ENCODE measurements at regions not wholly inside any gene's neighbourhood (a gene's known extent, or its start where the extent isn't known, plus 50 kb on each side); places are given as distances from the start of the nearest gene placed in this dataset.
A peak's percentile ranks its signal among the peaks of the same experiment; 100 is the strongest.

DNA sequence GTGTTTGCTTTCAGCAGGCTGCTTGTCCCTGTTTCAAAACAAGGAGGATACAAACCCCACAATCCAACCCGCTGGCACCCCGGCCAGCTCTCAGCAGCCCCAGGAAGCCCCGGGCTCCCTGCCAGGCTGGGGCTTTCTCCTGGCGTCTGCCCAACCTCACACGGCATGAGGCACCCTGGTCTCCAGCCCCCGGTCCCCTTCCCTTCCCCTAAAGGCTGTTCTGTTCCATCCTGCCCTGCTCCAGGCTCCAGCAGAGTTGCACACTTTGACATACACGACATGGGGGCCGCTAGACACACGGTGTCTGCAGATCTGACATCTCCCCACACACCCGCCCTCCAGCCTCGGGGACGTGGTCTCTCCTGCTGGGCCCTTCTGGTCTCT, 107.7 kb upstream of the ADRA2C start:
- DNase-seq: no peak
- in situ Hi-C loops (cut with HindIII; ENCODE audit: low pct_ligation_motif_present, low pct_unique_long_range_greater_than_20kb, low sequenced_read_pairs): no loop called here

DNA sequence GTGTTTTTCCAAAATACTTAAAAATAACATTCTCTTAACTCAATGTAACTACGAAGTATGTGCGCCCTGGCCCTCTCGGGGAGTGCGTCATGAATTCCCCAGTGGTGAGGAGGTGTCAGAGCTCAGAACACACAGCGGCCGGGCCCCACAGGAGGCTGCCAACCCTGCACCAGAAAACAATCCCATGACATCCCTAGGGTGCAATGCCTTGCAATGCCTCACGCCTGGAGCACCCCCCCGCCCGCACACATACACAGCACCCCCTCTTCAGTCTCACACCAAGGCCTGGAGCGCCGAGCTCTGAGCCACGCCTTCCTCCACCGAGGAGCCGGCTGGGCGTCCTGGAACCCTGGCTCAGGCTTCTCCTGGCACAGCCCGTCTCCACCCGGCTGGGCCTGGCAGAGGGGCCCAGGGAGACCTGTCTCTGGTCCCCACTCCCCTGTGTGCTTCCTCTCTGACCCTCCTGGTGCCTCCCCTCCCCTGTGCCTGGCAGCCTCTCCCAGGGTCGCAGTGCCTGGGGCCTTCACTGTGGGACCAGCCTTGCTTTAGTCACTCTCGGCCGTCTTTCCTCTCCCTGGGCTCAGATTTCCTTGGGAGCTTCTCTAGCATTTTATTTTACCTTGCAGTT, 108.2 kb upstream of the ADRA2C start:
- DNase-seq: no peak
- in situ Hi-C loops (cut with HindIII; ENCODE audit: low pct_ligation_motif_present, low pct_unique_long_range_greater_than_20kb, low sequenced_read_pairs): no loop called here

DNA sequence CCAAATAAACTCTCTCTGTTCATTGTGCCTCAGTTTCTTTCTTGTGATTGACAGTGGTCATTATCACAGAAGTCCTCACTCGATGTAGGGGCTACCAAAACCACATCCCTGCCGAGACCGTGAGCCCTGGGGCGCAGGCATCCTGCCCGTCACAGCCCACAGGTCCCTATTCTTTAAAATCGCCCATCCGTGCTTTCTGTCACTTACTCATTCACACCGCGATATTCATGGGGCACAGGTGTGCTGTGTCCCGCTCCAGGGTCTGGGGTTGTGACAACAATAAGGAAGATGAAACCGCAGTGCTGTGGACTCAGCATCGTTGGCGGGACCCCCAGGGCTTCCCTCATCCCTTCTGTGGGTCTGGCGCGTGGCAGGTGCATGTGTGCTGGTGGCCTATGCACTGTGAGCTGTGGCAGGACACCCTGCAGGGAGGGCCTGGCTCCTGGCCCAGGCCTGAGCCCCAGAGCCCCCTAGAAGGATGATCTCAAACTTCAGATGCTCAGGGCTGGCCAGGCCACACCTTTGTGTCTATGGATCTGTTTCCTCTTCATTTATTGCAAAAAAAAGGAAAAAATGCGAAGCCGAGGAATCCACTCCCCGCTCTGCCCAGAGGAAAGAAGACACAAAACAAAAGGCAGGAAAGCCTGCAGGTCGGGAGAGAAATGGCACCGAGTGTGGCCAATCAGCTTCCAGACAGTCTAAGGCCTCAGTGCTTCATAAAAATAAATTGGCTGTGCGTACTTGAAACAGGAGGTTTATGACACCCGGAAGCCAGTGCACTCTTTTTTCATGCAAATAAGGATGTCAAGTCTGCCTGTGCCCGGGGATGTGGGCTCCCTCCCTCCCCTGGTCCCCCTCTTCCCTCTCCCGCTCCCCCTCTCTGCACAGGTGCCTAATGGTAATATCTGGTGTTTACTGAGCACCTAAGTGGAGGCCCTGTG, 109.5 kb upstream of the ADRA2C start:
- no peak for DNase-seq
- in situ Hi-C loops (cut with HindIII; ENCODE audit: low pct_ligation_motif_present, low pct_unique_long_range_greater_than_20kb, low sequenced_read_pairs): no loop called here

DNA sequence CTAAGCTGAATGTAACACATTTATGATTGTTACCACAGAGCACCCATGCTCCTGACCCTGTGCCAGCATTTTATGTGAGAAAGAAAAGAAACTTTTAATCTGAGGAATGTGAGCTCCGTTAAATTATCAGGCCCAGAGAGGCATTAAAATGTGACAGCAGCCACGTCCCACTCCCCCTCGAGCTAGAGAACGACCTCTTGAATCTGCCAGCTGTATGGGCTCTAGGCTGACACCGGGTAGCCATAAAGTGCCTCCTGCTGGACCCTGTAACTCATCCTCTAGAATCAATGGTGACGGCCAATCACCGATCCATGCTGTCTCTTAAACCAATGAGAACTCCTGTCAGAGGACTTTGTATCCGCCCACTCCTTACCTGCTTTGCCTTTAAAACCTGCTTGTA, 110.2 kb upstream of the ADRA2C start:
- in situ Hi-C loops (cut with HindIII; ENCODE audit: low pct_ligation_motif_present, low pct_unique_long_range_greater_than_20kb, low sequenced_read_pairs): no loop called here
- no peak for DNase-seq

DNA sequence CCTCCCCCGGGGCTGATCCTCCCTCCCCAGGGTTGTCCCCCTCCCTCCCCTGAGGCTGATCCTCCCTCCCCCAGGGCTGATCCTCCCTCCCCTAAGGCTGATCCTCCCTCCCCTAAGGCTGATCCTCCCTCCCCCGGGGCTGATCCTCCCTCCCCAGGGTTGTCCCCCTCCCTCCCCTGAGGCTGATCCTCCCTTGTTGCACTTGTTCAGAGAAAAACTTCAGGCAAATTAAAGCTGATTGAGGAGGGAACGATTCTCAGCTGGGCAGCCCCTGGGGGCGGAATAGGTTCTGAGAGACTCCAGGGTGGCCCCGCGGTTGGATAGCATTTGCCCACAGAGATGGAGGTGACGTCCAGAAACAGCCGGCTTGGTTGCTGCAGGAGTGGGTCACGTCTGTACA, 110.7 kb upstream of the ADRA2C start:
- in situ Hi-C loops (cut with HindIII; ENCODE audit: low pct_ligation_motif_present, low pct_unique_long_range_greater_than_20kb, low sequenced_read_pairs): no loop called here
- DNase-seq: no peak

DNA sequence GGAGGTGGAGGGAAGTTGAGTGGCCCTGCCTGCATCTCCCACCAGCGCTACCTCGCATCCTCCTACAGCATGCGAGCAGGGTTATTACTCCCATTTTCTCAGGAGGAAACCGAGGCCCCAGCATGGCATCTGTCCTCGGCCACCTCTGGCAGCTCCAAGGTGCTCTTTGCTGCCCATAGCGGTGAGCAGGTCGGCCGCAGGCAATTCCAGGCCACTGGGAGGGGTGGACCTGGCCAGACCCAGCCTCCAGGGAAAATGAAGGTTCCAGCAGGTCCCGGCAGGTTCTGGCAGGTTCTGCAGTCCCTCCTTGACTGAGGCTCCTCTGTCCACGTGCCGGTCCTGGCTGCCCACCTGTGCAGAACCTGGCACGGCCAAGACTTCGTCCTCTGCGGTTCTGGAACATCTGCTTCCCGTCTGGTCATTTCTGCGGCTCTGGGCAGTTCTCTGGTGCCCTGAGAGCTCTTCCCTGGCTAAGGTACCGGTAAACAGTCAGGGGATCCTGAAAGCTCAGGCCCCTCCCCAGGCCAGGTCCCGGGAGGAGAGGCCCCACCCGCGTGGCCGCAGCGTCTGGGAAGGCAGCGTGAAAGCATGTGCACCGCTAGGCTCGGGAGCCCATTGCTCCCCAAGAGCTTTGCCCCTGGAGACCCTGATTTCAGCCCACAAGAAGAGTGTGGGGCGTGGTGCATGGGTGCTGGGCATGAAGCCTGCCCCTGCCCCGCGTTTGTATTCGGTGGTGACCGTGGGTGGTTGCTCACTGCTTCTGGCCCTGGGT, 112.0 kb upstream of the ADRA2C start:
- no peak for DNase-seq
- in situ Hi-C loops (cut with HindIII; ENCODE audit: low pct_ligation_motif_present, low pct_unique_long_range_greater_than_20kb, low sequenced_read_pairs): no loop called here

DNA sequence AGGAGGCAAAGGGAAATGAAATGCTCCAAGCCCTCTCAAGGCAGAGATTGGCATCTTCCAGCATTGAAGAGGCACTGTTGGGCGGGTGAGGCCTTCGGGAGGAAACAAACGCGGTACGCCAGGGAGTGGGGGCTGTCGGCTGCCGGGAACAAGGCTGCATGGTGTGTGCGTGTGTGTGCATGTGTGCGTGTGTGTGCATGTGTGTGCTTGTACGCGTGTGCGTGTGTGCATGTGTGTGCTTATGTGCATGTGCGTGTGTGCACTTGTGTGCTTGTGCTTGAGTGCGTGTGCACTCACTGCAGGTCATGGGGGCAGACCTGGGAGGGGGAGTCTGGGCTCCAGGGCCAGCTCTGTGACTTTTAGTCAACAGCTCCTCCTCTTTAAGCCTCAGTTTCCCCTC, 113.6 kb upstream of the ADRA2C start:
- no peak for DNase-seq
- in situ Hi-C loops (cut with HindIII; ENCODE audit: low pct_ligation_motif_present, low pct_unique_long_range_greater_than_20kb, low sequenced_read_pairs): no loop called here

DNA sequence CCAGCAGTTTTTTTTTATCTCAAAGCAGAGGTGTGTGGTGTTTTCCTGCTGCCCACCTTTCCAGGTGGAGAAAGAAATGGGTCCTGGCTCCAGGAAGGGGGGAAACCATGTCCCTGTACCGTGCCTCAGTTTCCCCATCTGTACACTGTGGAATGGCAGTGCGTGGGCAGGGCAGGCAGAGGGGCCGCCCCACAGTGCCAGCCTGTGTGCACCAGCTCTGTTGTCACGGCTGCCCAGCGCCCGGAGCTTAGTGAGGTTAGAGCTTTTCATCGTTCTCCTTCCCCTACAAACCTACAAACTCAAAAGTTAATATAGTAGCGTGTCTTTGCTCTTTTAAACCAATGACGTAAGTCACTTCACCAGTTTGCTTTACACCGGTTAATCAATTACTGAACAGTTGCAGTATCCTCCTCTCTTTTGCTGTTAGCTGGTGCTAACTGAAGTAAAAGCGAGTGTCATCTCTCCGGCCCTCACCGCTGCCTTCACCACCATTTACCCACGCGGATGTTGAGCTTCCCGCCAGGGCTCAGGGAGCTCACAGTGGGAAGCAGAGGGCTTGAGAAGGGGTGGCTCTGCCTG, 114.8 kb upstream of the ADRA2C start:
- in situ Hi-C loops (cut with HindIII; ENCODE audit: low pct_ligation_motif_present, low pct_unique_long_range_greater_than_20kb, low sequenced_read_pairs): no loop called here
- peak; percentile 57 for DNase-seq

DNA sequence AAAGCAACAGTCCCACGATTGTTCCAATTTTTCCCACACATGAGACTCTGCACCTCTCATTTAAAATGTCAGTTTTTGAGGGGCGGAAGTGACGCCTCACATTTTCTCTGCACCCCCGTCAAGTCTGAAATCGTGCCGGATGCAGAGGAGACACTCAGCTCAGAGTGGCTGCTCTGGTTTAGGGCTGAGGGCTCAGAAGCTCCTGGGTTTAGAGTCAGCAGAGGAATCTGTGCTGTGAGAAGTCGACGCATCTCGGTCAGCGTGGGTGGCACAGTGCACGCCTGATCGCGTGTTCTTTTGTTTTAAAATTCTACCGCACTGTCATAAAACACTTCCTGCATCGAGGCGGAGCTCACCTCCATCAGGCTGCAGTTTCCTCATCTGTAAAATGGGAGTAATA, 116.7 kb upstream of the ADRA2C start:
- in situ Hi-C loops (cut with HindIII; ENCODE audit: low pct_ligation_motif_present, low pct_unique_long_range_greater_than_20kb, low sequenced_read_pairs): no loop called here

DNA sequence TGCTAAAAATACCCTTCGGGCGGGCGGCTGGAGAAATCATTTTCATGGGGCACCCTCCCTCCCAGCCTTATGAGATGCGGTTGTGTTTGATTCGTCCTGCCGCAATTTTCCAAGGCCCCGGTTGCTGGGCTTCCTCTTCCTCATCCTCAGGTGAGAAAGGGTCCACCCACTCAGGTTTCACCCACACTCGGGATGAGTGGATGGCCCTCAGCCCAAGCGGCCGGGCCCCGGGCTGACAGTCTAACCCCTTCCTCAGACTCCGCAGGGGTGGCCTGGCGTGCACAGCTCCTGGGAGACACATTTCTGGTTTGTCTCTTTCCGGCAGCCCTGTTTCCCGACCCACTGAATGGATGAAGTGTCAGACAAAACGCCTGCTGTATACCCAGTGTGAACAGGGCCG, 116.5 kb upstream of the LRPAP1 start:
- in situ Hi-C loops (cut with HindIII; ENCODE audit: low pct_ligation_motif_present, low pct_unique_long_range_greater_than_20kb, low sequenced_read_pairs): no loop called here
- no peak for DNase-seq

More for the DNA sequence above, 116.7 kb upstream of the ADRA2C start:
- no peak for DNase-seq

DNA sequence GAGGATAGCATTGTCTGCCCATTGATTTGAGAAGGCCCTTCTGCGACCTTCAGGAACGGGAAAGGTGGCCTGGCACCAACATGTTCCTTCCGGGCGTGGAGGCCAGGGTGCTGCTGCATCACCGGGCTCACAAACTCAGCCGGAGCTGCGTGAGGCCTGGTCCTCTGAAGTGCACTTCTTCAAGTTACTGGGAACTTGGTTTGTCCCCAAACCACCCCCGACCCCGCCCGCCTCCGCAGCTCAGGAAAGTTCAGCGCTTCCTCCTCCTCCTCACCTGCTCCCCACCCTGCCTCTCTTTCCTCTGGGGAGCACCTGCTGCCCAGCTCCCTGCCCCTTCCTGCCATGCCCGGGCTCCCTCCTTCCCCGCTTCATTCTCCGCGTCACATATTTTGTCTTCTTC, 116.0 kb upstream of the LRPAP1 start:
- in situ Hi-C loops (cut with HindIII; ENCODE audit: low pct_ligation_motif_present, low pct_unique_long_range_greater_than_20kb, low sequenced_read_pairs): no loop called here
- DNase-seq: no peak

DNA sequence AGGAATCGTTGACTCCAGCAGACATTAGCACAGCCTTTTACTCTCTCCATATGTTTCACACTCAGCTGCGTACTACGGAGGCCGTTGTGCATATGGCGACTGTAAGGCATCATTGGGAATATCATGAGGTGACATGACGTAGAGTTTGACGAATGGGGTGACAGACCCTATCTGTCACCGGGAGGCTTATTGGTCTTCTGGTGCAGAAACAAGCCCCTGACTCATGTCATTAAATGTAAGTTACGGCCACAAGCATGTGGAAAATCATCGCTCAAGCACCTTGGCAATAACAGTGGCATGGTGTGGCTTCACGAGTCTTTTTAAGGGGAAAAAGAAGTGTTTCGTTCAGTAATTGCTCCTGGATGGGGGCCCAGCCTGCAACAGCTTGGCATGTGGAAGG, 115.2 kb upstream of the LRPAP1 start:
- no peak for DNase-seq
- in situ Hi-C loops (cut with HindIII; ENCODE audit: low pct_ligation_motif_present, low pct_unique_long_range_greater_than_20kb, low sequenced_read_pairs): no loop called here

DNA sequence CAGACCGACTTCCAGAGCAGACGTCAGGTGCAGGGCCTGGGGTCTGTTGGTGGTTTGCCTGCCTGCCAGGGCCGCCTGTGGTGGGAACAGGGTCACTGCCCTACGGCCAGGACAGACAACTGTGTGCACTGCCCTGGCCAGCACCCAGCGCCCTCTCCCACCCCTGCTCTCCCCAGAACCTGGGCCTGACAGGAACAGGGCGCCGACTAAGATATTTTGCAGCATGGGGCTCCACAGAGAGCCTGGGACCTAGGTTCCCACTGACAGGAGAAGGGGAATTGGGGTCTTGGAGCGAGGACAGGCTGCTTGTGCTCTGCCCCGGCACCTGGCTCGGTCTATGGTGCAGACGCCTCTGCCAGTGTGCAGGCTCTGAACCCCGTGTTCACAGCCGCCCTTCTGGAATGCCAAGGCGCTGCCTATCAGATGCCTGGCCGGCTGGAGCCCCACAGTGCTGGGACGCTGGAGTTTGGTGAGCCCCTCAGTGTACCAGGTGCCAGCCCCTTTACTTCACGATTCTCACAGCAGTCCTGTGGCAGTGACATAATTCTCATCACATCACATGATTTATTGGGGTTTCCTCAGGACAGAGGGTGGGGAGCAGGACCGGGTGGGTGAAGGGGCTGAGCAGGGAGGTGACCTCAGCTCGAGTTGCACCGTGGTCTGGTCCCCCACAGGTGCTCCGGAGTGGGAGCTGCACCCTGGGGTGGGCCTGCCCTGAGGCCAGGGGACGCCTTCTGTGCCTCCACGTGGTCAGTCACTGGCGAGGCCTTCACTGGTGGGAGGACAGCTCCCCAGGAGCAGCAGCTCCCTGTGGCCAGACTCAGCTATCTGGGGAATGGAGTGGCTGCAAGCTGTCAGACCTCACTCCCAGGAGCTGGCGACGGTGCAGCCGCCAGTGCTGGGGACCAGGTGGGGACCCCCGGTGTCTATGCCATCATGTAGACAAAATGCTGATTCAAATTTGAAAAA, 113.8 kb upstream of the LRPAP1 start:
- in situ Hi-C loops (cut with HindIII; ENCODE audit: low pct_ligation_motif_present, low pct_unique_long_range_greater_than_20kb, low sequenced_read_pairs): no loop called here
- DNase-seq: no peak

DNA sequence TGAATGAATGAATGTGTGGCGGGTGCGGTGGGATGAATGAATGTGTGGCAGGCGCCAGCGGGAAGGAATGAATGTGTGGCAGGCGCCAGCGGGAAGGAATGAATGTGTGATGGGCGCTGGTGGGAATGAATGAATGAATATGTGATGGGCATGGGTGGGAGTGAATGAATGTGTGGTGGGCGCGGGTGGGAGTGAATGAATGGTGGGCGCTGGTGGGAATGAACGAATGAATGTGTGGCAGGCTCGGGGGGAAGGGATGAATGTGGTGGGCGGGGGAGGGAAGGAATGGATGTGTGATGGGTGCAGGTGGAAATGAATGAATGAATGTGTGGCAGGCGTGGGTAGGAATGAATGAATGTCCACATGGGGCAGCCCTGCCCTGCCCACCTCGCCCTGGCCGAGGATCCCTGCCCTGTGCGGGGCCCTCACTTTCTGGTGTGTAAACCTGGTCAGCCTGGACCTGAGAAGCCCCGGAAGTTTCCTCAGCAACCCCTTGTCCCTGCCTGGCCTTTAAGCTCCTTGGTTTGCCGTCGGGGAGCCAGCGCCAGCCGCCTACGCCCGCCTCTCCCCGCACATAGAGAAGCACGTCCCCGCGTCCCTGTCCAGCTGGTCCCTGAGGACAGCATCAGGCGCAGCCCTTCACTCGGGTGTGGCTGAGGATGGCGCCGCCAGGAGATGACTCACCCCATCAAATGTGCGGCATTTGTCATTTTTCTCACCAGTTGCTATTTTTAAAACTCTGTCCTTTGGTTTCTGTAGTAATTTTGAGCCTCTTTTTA, 112.8 kb upstream of the LRPAP1 start:
- no peak for DNase-seq
- in situ Hi-C loops (cut with HindIII; ENCODE audit: low pct_ligation_motif_present, low pct_unique_long_range_greater_than_20kb, low sequenced_read_pairs): no loop called here

DNA sequence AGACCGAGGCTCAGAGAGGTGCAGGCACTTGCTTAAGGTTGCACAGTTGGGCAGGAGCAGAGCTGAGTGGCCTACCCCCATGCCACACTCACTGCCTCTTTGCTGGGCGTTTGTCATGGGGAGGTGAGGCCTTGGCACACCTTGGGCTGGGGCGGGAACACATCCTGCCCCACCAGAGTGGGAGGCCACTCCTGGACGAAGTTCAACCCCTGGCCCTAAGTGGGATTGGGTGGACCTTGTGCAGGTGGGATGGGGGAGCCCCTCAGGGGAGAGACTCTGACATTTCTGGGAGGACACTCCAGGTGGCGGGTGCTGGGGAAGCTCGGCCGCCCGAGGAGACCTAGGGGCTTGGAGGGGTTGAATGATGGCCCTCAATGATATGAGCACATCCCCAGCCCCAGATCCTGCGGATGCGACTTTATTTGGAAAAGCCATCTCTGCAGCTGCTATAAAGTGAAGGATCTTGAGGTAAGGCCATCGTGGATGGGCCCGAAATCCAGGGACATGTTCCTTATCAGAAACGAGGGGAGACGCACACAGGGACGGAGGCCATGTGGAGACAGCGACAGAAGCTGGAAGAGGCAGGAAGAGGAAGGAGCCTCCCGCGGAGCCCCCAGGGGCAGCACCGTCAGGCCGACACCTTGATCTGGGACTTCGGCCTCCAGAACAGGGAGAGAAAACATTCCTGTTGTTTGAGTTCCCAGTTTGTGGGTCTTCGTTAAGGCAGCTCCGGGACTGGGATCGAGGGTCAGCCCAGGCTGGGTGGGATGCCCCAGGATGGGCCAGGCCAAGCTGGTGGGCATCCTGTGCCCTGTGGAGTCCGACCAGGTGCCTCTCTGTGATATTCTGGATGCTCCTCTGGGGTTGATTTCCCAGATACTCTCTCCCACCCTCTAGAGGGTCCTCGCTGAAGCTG, 111.6 kb upstream of the LRPAP1 start:
- in situ Hi-C loops (cut with HindIII; ENCODE audit: low pct_ligation_motif_present, low pct_unique_long_range_greater_than_20kb, low sequenced_read_pairs): no loop called here

DNA sequence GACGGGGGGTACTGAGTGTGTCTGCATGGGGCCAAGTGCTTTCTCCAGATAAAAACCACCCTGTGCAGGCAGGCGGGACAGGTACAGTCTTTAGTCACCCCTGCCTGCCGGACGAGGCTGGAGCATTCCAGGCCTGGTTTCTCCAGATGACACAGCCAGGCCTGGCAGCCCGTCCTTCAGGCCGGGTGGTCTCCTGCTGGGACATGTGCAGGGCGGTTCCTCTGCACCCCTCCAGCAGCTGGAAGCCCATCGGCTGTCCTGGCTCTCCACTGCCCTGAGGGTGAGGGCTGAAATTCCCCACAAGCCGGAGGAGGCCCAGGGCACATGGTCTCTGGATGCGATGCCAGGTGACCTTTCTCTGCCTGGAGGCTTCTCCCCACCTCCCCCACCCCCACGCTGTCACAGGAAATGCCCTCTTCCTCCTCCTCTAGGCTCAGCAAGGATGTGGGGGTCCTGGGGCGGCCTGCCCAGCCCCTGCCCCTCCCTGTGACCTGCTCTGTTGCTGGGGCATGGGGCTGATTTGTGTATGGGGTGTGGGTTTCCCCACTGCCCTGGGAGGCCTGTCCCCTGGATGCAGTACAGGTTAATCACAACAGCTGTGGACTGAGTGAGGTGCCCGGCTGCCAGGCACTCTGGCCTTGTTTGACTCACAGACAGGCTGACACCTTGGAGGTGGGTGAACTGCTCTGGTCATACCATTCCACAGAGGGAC, 110.7 kb upstream of the LRPAP1 start:
- no peak for DNase-seq

More for the DNA sequence above, 111.6 kb upstream of the LRPAP1 start:
- DNase-seq: no peak

More for the DNA sequence above, 110.7 kb upstream of the LRPAP1 start:
- in situ Hi-C loops (cut with HindIII; ENCODE audit: low pct_ligation_motif_present, low pct_unique_long_range_greater_than_20kb, low sequenced_read_pairs): no loop called here

Data from ACHN (cell line).